ACHN (cell line): ENCODE measurements at regions not wholly inside any gene's neighbourhood (a gene's known extent, or its start where the extent isn't known, plus 50 kb on each side); places are given as distances from the start of the nearest gene placed in this dataset.

ENCODE experiments used
- DNase-seq: peaks from one replicate; pipeline ENCODE4 v3.0.0-alpha.2; 2015
- in situ Hi-C: cut with HindIII; loops from 2 replicates; pipeline ENCODE4 v1.10.0; 2017; ENCODE audit warnings: low sequenced_read_pairs, low pct_ligation_motif_present, low pct_unique_long_range_greater_than_20kb

- DNase-seq = no peak
- in situ Hi-C loops = no loop called here
Measured at GRCh38 chr7:88540012-88540411, 219.5 kb upstream of the ZNF804B start.

- in situ Hi-C loops = no loop called here
- no peak for DNase-seq
Measured at GRCh38 chr7:88539518-88539917, 220.0 kb upstream of the ZNF804B start.

- in situ Hi-C loops = no loop called here
- DNase-seq = no peak
Measured at GRCh38 chr7:88523645-88524044, 217.0 kb upstream of the STEAP4 start.

GRCh38 chr7:88522771-88523293, 216.1 kb upstream of the STEAP4 start:
- in situ Hi-C loops = no loop called here
- no peak for DNase-seq

GRCh38 chr7:88516429-88516828, 209.7 kb upstream of the STEAP4 start:
- DNase-seq = no peak
- in situ Hi-C loops = no loop called here

- in situ Hi-C loops = no loop called here
- DNase-seq = no peak
Measured at GRCh38 chr7:88515301-88515700, 208.6 kb upstream of the STEAP4 start.

GRCh38 chr7:88509341-88509740, 202.6 kb upstream of the STEAP4 start:
- DNase-seq = no peak
- in situ Hi-C loops = no loop called here

GRCh38 chr7:88500131-88500530, 193.4 kb upstream of the STEAP4 start:
- in situ Hi-C loops = no loop called here
- no peak for DNase-seq

GRCh38 chr7:88495881-88496725, 189.4 kb upstream of the STEAP4 start:
- in situ Hi-C loops = no loop called here

GRCh38 chr7:88492153-88492552, 185.5 kb upstream of the STEAP4 start:
- in situ Hi-C loops = no loop called here
- DNase-seq = no peak

More at GRCh38 chr7:88495881-88496725, 189.4 kb upstream of the STEAP4 start:
- DNase-seq = no peak

GRCh38 chr7:88490874-88491273, 184.2 kb upstream of the STEAP4 start:
- DNase-seq = no peak
- in situ Hi-C loops = no loop called here

GRCh38 chr7:88490161-88490560, 183.5 kb upstream of the STEAP4 start:
- DNase-seq = no peak
- in situ Hi-C loops = no loop called here

GRCh38 chr7:88485821-88486220, 179.1 kb upstream of the STEAP4 start:
- in situ Hi-C loops = no loop called here
- DNase-seq = no peak

GRCh38 chr7:88484551-88484950, 177.9 kb upstream of the STEAP4 start:
- in situ Hi-C loops = no loop called here
- DNase-seq = no peak

GRCh38 chr7:88480896-88481295, 174.2 kb upstream of the STEAP4 start:
- in situ Hi-C loops = no loop called here
- DNase-seq = no peak

GRCh38 chr7:88480271-88480670, 173.6 kb upstream of the STEAP4 start:
- in situ Hi-C loops = no loop called here
- no peak for DNase-seq

- DNase-seq = no peak
- in situ Hi-C loops = no loop called here
Measured at GRCh38 chr7:88477976-88478375, 171.3 kb upstream of the STEAP4 start.

- DNase-seq = no peak
- in situ Hi-C loops = no loop called here
Measured at GRCh38 chr7:88465600-88465999, 158.9 kb upstream of the STEAP4 start.

- in situ Hi-C loops = no loop called here
- no peak for DNase-seq
Measured at GRCh38 chr7:88462799-88463198, 156.1 kb upstream of the STEAP4 start.

GRCh38 chr7:88460650-88461049, 154.0 kb upstream of the STEAP4 start:
- in situ Hi-C loops = no loop called here

More at GRCh38 chr7:88460650-88461049, 154.0 kb upstream of the STEAP4 start:
- DNase-seq = no peak
